ENCODE measurements at regions not wholly inside any gene's neighbourhood (a gene's known extent, or its start where the extent isn't known, plus 50 kb on each side); places are given as distances from the start of the nearest gene placed in this dataset.

DNA sequence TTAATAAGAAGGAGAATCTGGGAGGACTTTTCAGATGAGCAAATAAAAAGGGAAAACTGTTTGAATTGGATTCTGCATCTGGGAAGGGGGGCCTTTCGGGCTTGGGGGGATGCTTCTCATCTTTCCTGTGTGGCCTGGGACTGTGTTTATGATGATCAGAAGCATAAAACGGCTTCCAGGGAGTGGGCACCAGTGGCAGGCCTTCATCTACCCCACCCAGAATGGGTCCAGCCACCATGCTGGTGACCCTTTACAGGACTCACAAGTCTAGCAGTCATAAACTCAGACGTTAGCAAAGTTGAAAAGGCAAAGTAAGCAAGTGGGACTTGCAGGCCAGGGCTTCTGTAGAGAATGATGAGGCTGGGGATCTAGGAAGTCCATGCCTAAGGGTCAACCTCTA is 198.3 kb upstream of the ZMIZ1 start:
- no peak for DNase-seq

DNA sequence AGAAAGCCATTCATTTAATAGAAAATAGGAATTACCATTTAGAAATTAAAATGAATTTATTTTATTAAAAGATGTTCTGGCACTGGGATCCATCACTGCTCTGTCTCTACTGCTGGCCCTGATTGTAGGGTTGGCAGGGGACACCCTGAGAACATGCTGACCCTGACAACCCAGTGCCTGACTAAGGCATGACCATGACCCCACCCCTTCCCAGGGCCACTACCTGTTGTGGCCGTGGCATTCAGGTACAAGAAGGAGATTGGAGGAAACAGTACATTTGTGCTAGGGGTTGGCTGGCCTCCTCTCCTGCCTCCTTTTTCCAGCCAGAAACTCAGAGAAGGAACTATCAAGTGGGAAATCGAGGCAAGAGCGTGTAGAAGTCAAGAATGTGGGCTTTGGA is 197.0 kb upstream of the ZMIZ1 start:
- no peak for DNase-seq

DNA sequence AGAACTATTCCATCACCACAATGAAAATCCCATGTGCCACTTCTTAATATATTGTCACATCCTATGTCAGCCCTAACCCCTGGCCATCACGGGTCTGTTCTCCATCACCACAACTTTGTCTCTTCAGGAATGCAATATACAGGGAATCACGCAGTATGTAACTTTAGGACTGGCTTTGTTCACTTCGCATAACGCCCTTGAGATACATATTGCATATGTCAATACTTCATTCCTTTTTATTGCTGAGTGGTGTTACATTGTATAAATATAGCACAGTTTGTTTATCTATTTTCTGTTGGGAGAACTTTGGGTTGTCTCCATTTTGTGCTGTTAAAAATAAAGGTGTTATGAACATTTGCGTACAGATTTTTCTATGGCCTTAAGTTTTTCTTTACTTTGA is 195.4 kb upstream of the ZMIZ1 start:
- no peak for DNase-seq

DNA sequence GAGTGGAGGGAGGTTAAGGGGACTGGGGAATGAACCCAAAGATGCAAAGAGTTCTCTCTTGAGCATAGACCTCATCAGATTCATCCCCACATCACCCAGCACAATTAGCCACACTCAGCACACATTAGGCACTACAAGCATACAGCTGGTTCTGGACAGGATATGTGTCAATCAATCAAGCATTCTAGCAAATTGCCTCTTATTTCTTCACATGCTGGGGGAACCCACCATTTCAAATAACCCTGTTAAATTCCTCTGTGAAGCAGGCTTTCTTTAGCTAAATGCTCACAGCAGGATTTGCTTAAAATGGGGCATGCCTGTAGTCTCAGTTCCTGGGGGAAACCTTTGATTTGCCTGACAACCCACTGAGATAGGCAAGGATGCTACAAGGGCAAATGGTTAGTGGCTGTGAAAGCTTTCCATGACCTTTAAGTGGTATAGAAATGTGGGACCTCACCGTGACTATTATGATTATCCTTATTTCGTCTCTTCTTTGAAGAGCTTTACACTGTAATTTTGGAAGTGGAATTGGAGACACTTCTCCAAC is 193.4 kb upstream of the ZMIZ1 start:
- no peak for DNase-seq

DNA sequence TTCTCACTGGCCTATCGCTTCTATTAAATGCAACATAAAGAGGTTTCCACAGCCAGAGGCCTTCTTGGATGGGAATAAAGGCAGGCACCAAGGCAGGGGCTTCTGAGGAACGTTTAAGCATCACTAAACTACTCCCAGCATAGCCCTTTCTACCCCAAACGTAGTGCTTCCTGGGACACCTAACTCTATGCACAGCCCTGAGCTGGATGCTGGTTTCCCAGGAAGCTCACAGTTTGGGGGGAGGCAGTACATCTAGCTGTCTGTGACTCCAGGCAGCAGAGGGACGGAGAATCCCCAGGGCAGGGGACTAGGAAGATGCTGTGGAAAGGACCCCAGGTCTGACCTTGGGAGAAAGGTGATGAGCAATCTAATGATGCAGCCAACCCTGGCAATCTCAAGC is 192.8 kb upstream of the ZMIZ1 start:
- no peak for DNase-seq

- no peak for DNase-seq
Measured at GRCh38 chr10:78876449-78876848, 192.3 kb upstream of the ZMIZ1 start.

GRCh38 chr10:78879621-78880020 is 189.1 kb upstream of the ZMIZ1 start:
- DNase-seq, result no peak

DNA sequence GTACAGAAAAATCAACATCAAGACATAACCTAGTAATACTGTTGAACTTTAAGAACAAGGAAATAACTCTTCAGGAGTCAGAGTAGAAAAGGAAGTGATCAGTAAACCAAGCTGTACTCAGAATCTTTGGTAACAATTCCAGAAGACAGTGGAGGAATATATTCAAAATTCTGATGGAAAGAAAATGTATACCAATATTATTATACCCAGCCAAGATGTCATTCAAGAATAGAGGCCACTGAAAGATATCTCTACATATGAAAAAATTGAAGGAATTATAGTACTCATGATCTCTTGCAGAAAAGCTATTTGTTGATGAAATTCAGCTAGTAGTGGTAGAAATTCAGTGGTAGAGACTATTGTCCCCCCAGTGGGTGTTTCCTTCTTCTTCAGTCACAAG is 182.6 kb upstream of the ZMIZ1 start:
- DNase-seq, result no peak

DNA sequence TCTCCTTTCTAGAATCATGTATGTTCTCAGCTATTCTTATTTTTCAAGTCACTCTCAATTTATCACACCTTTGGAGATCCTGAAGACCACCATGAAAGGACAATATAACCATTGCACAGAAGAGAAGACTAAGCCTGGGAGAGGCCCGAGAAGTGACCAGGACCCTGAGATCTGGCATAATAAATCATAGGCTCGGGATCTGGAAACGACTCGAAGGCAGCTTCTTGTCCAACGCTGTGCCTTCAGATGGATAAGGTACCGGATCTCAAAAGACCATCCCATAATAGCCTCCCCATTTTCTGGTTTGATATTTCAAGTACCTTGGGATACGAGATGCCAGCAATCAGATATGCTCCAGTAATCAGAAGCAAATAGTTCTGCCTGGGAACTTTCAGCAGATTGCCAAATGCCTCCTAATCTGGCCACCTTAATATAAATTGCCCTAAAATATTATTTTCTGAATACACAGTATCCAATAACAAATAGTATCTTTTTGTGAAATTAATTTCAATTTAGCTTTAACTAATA is 179.2 kb upstream of the ZMIZ1 start:
- no peak for DNase-seq

DNA sequence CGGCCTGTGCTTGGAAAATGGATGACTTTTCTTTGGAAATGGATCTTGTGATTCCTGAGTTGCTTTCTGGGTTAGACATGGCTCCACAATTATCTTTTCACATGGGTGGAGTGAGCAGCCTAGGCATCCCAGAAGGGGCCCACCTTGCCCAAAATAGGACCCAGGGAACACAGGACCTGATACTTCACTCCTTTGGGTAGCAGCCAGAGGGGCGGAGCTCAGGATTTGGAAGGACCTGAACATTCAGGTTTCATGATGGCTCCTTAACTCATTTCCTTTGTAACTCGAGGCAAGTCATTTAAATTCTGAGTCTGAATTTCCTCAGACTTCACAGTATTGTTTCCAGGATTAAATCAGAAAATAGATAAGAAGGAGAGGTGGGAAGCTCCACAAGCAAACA is 178.3 kb upstream of the ZMIZ1 start:
- DNase-seq, result no peak

DNA sequence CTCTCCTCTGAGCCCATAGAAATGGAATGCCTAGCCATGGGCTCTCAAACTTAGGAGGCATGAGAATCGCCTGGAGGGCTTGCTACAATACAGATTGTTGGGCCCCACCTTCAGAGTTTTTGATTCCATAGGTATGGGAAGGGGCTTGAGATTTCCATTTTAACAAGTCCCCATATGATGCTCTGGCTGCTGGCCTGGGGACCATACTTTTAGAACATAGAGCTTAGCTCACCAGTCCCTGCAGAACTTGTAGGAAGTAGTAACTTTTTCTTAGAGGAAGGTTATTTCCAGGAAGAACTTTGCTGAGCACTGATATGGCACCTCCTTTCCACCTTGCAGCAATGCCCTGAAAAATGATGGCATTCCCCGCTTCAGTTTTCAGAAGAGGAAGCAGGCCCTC is 177.0 kb upstream of the ZMIZ1 start:
- DNase-seq, result no peak

- no peak for DNase-seq
Measured at GRCh38 chr10:78892338-78893176, 176.2 kb upstream of the ZMIZ1 start.

GRCh38 chr10:78893217-78893616 is 175.5 kb upstream of the ZMIZ1 start:
- DNase-seq, result no peak

DNA sequence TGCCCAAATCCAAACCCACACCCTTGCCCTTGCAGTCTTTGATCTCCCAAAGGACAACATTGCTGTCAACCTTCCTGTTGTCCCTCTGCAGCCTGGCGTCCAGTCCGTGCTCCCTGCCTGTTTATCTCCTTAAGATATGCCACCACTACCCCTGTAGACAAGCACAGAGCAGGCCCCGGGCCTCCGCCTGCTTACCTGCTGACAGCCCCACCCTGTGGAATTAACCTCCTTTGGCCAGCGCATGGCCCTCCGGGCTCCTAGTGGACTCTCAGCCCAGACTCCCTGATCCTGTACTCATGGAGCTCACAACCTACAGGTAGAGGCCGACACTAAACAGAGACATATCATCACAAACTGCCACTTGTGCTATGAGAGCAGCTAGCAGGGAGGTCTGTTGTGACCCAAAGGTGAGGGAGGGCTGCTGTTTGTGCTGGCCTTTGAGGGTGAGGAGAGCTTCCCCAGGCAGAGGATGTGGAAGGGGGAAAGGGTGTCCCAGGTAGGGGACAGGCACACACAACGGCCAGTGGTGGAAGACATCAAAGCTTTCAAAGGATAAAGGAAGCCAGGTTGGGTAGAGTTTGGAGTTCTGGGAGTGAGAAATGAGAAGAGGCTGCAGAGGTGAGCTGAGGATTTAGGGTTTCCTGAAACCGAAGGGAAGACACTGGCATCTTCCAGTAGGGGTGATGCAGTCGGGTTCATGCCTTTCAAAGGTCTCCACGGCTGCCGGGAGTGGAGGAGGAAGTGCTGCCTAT is 174.5 kb upstream of the ZMIZ1 start:
- no peak for DNase-seq

GRCh38 chr10:78894841-78895195 is 173.9 kb upstream of the ZMIZ1 start:
- DNase-seq, result no peak

DNA sequence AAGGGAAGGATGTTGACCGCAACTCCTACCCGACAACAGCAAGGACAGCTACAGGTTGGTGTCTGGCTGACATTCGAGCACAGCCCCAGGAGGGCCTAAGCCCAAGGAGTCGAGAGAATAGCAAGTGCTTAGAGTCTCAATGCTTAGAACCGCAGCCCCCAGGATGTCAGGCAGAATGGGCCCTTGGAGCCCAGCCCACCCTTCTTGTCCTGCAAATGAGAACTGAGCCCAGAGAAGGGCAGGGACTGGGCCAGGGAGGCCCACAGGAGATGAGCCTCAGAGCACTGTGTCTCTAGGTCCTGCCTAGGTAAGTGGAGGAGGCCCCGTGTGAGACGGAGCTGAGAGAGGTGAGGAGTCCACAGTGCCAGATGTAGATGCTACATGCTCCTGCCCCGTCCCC is 173.3 kb upstream of the ZMIZ1 start:
- no peak for DNase-seq

- DNase-seq, result no peak
Measured at GRCh38 chr10:78896159-78896928, 172.4 kb upstream of the ZMIZ1 start.

DNA sequence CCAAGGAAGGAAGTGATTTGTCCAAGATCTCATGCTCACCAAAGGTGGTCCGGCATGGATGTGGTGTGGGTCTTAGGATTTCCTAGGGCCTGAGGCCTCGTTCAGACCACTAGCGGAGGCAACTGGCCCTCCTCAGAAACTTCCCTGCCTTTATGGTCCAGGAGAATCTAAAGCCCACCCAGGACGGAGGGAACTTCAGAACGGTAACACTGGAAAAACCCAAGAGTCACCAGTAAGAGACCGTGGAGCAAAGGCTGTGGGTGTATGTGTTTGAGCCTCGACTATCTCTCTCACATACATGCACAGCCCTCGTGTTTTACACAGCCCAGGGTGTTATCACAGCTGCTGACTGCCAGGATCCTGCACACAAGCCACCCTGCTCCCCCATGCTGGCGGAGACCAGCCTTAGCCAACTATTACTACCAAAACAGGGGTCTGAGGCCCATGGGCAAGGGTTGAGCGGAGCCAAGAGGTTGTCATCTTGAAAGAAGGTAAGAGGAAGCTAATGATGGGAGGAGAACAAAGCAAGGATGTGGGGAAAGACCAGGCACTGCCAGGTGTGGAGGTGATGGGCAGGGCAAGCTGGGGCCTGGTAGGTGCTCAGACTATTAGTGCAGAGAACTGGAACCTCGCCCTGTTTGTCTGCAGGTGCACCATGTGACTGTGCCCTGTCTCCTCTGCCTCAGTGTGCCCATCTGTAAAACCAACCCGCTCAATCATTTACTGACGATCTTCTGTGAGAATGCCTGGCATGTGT is 170.2 kb upstream of the ZMIZ1 start:
- DNase-seq, result no peak

DNA sequence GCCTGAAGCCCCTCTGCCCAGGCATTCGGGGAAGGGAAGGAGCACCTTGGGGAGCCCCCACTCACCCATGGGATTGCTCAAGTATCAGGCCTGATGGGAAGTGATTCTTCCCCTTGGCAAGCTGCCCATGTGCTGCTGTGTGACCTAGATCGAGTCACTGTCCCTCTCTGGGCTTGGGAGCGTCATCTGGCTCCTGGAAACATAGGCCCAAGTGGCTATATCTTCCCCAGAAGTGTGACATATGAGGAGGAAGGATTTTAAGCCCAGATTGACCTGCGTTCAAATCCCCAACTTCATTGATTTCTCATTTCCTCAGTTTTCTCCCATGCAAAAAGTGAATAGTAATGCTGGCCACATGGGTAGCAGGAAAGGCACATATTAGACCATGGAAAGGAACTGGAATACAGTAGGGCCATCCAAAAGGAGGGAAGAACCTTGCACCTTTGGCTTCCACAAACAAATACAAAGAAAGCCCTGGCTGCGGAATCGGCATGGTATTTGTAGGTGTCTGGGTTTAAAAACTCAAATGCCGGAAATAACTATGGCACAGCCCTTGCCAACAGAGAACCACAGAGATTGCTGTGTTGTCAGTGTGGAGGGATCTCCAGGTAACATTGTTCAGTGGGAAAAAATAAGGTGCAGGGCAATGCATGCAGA is 169.5 kb upstream of the ZMIZ1 start:
- no peak for DNase-seq

GRCh38 chr10:78899996-78900714 is 168.6 kb upstream of the ZMIZ1 start:
- no peak for DNase-seq
